ENCODE measurements at regions not wholly inside any gene's neighbourhood (a gene's known extent, or its start where the extent isn't known, plus 50 kb on each side); places are given as distances from the start of the nearest gene placed in this dataset.

- TF ChIP-seq POLR2A (IDR thresholded peaks at IDR 0.05) = no peak
- TF ChIP-seq, protein P1, sequence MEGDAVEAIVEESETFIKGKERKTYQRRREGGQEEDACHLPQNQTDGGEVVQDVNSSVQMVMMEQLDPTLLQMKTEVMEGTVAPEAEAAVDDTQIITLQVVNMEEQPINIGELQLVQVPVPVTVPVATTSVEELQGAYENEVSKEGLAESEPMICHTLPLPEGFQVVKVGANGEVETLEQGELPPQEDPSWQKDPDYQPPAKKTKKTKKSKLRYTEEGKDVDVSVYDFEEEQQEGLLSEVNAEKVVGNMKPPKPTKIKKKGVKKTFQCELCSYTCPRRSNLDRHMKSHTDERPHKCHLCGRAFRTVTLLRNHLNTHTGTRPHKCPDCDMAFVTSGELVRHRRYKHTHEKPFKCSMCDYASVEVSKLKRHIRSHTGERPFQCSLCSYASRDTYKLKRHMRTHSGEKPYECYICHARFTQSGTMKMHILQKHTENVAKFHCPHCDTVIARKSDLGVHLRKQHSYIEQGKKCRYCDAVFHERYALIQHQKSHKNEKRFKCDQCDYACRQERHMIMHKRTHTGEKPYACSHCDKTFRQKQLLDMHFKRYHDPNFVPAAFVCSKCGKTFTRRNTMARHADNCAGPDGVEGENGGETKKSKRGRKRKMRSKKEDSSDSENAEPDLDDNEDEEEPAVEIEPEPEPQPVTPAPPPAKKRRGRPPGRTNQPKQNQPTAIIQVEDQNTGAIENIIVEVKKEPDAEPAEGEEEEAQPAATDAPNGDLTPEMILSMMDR (IDR thresholded peaks at IDR 0.05) = no peak
- no peak for TF ChIP-seq POLR2AphosphoS5 (IDR thresholded peaks at IDR 0.05)
- no peak for TF ChIP-seq EP300 (IDR thresholded peaks at IDR 0.05)
These were observed 135.7 kb upstream of the SYT10 start for GRCh38 chr12:33575346-33575745.

Data from stomach (tissue), 4 donors.